Left ventricle myocardium inferior (tissue), 1 donor: ENCODE measurements at regions not wholly inside any gene's neighbourhood (a gene's known extent, or its start where the extent isn't known, plus 50 kb on each side); places are given as distances from the start of the nearest gene placed in this dataset.

ENCODE experiments used
- DNase-seq: peaks from one replicate; pipeline ENCODE4 v3.0.0-alpha.2; 2020
- H3K27ac ChIP-seq: fragments of 200-600 bp; replicated peaks from 2 replicates; pipeline ENCODE4 v1.8.0; 2021
- H3K27me3 ChIP-seq: fragments of 200-600 bp; 2 replicates; pipeline ENCODE4 v1.8.0; 2021; ENCODE audit warnings: low read depth
- H3K36me3 ChIP-seq: fragments of 200-600 bp; 2 replicates; pipeline ENCODE4 v1.8.0; 2021
- H3K4me1 ChIP-seq: fragments of 200-600 bp; 2 replicates; pipeline ENCODE4 v1.8.0; 2021
- H3K4me3 ChIP-seq: fragments of 200-600 bp; 2 replicates; pipeline ENCODE4 v1.8.0; 2021; ENCODE audit warnings: mild to moderate bottlenecking, moderate library complexity
- H3K9me3 ChIP-seq: fragments of 200-600 bp; replicated peaks from 2 replicates; pipeline ENCODE4 v1.8.0; 2021
- CTCF ChIP-seq: fragments of 200-600 bp; IDR thresholded peaks from 2 replicates; pipeline ENCODE4 v1.8.0; 2021; ENCODE audit warnings: antibody characterized with exemption, mild to moderate bottlenecking, borderline replicate concordance
- intact Hi-C: fragments of 100-400 bp; cut with micrococcal nuclease; formaldehyde crosslinking; loops from one replicate; pipeline ENCODE4 v1.11.0; 2022
- donor health status: DM: no; HTN: yes; CAD: no; lungs with severe emphysema.

- Histone ChIP-seq H3K4me3 (no peak overlapping the region), H3K27ac (peak overlapping the region; percentile 4), H3K4me1 (peaks cover 9% of the 10 kb centered on the region), H3K27me3 (no peaks in the 10 kb centered on the region), H3K36me3 (no peaks in the 10 kb centered on the region), H3K9me3 (no peaks in the 10 kb centered on the region)
- TF ChIP-seq CTCF, result no peak
- no peak for DNase-seq
- intact Hi-C loops, result no loop called here
Measured at GRCh38 chr9:91141407-91141965, 220.2 kb downstream of the AUH start.

DNA sequence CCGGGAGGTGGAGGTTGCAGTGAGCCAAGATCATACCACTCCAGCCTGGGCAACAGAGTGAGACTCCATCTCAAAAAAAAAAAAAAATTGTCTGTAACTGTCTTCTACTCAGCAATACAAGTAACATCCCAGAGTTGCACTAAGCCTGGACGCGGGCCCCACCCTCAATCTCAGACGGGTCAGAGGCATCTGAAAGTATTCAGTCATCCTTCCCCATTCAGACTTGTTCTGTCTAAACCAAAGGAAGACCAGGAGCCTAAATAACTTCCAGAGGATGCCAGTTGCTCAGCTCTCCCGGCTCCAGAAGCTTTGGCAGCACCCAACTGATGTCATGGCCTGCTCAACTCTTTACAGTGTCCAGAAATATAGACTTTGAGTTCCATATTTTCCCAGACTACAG is 218.6 kb downstream of the AUH start:
- no peak overlapping the region for H3K27ac ChIP-seq
- no peaks in the 10 kb centered on the region for H3K9me3 ChIP-seq
- TF ChIP-seq CTCF, result no peak
- peaks cover 9% of the 10 kb centered on the region for H3K4me1 ChIP-seq
- H3K4me3 ChIP-seq, result no peak overlapping the region
- intact Hi-C loops, result no loop called here
- DNase-seq, result no peak
- no peaks in the 10 kb centered on the region for H3K36me3 ChIP-seq
- H3K27me3 ChIP-seq, result no peaks in the 10 kb centered on the region

GRCh38 chr9:91143642-91144041 is 218.1 kb downstream of the AUH start:
- no peak overlapping the region for H3K4me3 ChIP-seq
- DNase-seq, result no peak
- intact Hi-C loops, result no loop called here
- H3K4me1 ChIP-seq, result peaks cover 9% of the 10 kb centered on the region
- TF ChIP-seq CTCF, result no peak
- H3K27me3 ChIP-seq, result no peaks in the 10 kb centered on the region
- no peak overlapping the region for H3K27ac ChIP-seq
- H3K36me3 ChIP-seq, result no peaks in the 10 kb centered on the region
- H3K9me3 ChIP-seq, result no peaks in the 10 kb centered on the region

DNA sequence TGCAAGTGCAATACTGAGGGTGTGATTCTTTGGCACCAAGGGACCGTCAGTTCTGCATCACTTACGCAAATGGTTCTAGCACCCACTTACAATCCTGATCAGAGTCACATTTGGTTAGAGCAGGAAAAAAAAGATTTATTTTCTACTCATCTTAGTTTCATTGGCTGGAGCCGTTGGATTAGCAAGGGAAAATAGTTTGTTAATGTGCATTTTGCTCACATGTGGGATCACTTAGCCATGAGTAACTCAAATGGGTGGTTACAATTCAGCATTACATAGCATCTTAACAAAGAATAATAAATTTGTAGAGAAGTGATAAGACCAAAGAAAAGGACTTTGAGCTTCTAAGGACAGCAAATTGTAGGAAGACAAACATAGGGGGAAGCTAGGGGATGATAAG is 216.9 kb downstream of the AUH start:
- no peak for TF ChIP-seq CTCF
- intact Hi-C loops, result no loop called here
- no peaks in the 10 kb centered on the region for H3K36me3 ChIP-seq
- no peaks in the 10 kb centered on the region for H3K27me3 ChIP-seq
- no peak for DNase-seq
- H3K27ac ChIP-seq, result no peak overlapping the region
- H3K4me3 ChIP-seq, result no peak overlapping the region
- H3K4me1 ChIP-seq, result peaks cover 9% of the 10 kb centered on the region
- H3K9me3 ChIP-seq, result peaks cover 10% of the 10 kb centered on the region

- intact Hi-C loops, result no loop called here
- DNase-seq, result no peak
Measured at GRCh38 chr9:91145496-91145895, 216.2 kb downstream of the AUH start.

More at GRCh38 chr9:91145496-91145895, 216.2 kb downstream of the AUH start:
- H3K4me1 ChIP-seq, result peaks cover 9% of the 10 kb centered on the region
- H3K36me3 ChIP-seq, result no peaks in the 10 kb centered on the region
- no peak for TF ChIP-seq CTCF
- no peak overlapping the region for H3K4me3 ChIP-seq
- H3K9me3 ChIP-seq, result peaks cover 10% of the 10 kb centered on the region
- no peak overlapping the region for H3K27ac ChIP-seq
- H3K27me3 ChIP-seq, result no peaks in the 10 kb centered on the region
